HG03139 (cell line): ENCODE measurements at regions not wholly inside any gene's neighbourhood (a gene's known extent, or its start where the extent isn't known, plus 50 kb on each side); places are given as distances from the start of the nearest gene placed in this dataset.

ENCODE experiments used
- ATAC-seq: cut with Tn5 transposase; IDR thresholded peaks from one replicate; pipeline ENCODE4 v1.9.1; 2021; ENCODE audit not compliant: unreplicated experiment

- no peak for ATAC-seq
Observed at GRCh38 chr9:87115785-87116184, 168.5 kb upstream of the GAS1 start.

- no peak for ATAC-seq
Observed at GRCh38 chr9:87116492-87116891, 169.2 kb upstream of the GAS1 start.

GRCh38 chr9:87118594-87118993 lies 171.3 kb upstream of the GAS1 start:
- no peak for ATAC-seq

- ATAC-seq, result no peak
Observed at GRCh38 chr9:87119328-87119881, 172.1 kb upstream of the GAS1 start.

GRCh38 chr9:87120610-87121009 lies 173.3 kb upstream of the GAS1 start:
- no peak for ATAC-seq

GRCh38 chr9:87122947-87123685 lies 175.8 kb upstream of the GAS1 start:
- ATAC-seq, result no peak

- no peak for ATAC-seq
Observed at GRCh38 chr9:87123830-87124229, 176.5 kb upstream of the GAS1 start.

- no peak for ATAC-seq
Observed at GRCh38 chr9:87125819-87126218, 178.5 kb upstream of the GAS1 start.

GRCh38 chr9:87127543-87127942 lies 180.2 kb upstream of the GAS1 start:
- ATAC-seq, result no peak

GRCh38 chr9:87127978-87128614 lies 180.8 kb upstream of the GAS1 start:
- no peak for ATAC-seq

GRCh38 chr9:87128844-87129493 lies 181.7 kb upstream of the GAS1 start:
- ATAC-seq, result no peak

- ATAC-seq, result no peak
Observed at GRCh38 chr9:87135074-87135473, 187.8 kb upstream of the GAS1 start.

GRCh38 chr9:87137718-87138117 lies 190.4 kb upstream of the GAS1 start:
- ATAC-seq, result no peak

- no peak for ATAC-seq
Observed at GRCh38 chr9:87138128-87139040, 191.1 kb upstream of the GAS1 start.

GRCh38 chr9:87139099-87139730 lies 191.9 kb upstream of the GAS1 start:
- ATAC-seq, result no peak

- ATAC-seq, result no peak
Observed at GRCh38 chr9:87140142-87140541, 192.8 kb upstream of the GAS1 start.

- ATAC-seq, result no peak
Observed at GRCh38 chr9:87140605-87141109, 193.4 kb upstream of the GAS1 start.

- no peak for ATAC-seq
Observed at GRCh38 chr9:87141124-87141523, 193.8 kb upstream of the GAS1 start.

- no peak for ATAC-seq
Observed at GRCh38 chr9:87146933-87147332, 199.6 kb upstream of the GAS1 start.

- ATAC-seq, result no peak
Observed at GRCh38 chr9:87147839-87148238, 200.5 kb upstream of the GAS1 start.
